Epithelial cell of proximal tubule (primary cell): ENCODE measurements at regions not wholly inside any gene's neighbourhood (a gene's known extent, or its start where the extent isn't known, plus 50 kb on each side); places are given as distances from the start of the nearest gene placed in this dataset.

Experiments
- DNase-seq: peaks from one replicate; pipeline ENCODE4 v3.0.0-alpha.2; 2011; ENCODE audit warnings: low read depth
- H3K4me3 ChIP-seq: 2 replicates; pipeline ENCODE4 v1.5.1; 2011; ENCODE audit warnings: low read depth, mild to moderate bottlenecking, low read length
- CTCF ChIP-seq: conservative IDR thresholded peaks from 2 replicates; pipeline ENCODE4 v1.5.1; 2012; ENCODE audit warnings: low read depth, mild to moderate bottlenecking, low read length

- TF ChIP-seq CTCF, result no peak
- no peak overlapping the region for H3K4me3 ChIP-seq
- no peak for DNase-seq
Measured at GRCh38 chr9:107852891-107853290, 363.3 kb upstream of the KLF4 start.

DNA sequence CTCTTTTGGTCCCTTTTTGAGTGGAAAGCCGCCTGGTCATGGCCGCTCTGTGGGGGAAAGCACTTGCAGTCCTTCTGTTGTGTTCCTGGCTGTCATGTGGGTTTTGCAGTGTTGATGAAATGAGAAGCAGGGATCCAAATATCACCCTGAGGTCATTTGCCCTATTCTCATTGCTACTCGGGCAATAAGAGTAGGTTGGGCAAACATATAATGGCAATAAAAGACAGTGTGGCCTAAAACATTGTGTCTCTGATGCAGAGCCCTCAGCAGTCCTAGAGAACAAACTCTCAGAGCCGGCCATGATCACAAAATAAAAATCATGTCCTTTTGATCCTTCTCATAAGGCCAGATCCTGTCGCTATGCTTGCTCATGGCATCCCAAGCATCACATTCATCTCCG lies 361.1 kb upstream of the KLF4 start:
- no peak for DNase-seq
- H3K4me3 ChIP-seq, result no peak overlapping the region
- TF ChIP-seq CTCF, result no peak

DNA sequence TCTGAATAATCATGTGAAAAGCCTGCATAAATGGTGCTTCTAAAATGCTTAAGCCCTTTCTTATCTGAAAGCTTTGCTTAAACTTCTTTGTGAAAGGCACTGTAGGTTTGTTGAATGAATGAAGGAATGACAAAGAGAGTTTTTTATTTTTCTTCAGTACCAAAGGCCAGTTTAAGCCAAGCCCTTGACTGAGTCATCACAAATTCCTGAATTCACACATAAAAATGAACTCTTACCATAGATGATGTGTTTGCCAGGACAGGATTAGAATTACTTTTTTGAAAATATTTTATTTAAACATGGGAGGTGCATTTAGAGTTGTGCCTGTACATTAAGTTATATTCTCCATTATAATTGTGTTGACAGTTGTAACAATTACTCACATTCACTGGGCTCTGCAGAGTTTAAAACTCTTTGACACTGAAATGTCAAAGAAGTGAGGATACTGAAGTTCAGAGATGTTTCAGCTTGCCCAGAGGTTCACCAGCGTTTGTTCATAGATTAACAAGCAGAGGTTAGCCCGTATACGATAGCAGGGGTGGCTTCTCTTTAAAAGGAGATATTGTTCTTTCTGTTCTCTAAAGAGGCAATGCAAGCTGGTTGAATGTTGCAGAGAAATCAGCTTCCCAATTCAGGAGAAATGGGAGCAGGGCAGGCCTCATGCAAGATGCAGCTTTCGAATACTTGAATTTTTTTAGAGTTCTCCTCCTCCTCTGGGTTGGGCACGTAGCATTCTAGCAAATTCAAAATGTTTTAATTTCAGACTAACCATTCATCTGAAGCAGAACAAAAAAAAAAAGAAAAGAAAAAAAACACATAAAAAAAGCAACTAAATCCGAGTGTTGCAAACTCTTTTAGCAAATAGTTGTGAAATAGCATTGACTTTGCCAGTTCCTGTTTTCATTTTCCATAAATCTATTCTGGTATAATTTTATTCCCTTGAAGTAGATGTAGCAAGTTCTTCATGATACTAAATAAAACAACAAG lies 358.7 kb upstream of the KLF4 start:
- TF ChIP-seq CTCF, result no peak
- H3K4me3 ChIP-seq, result no peak overlapping the region
- DNase-seq, result no peak

GRCh38 chr9:107842530-107842929 lies 353.0 kb upstream of the KLF4 start:
- DNase-seq, result no peak
- no peak for TF ChIP-seq CTCF
- H3K4me3 ChIP-seq, result no peak overlapping the region

- TF ChIP-seq CTCF, result no peak
- DNase-seq, result no peak
- no peak overlapping the region for H3K4me3 ChIP-seq
Measured at GRCh38 chr9:107841076-107841475, 351.5 kb upstream of the KLF4 start.

- TF ChIP-seq CTCF, result no peak
- H3K4me3 ChIP-seq, result no peak overlapping the region
- DNase-seq, result no peak
Measured at GRCh38 chr9:107839371-107839770, 349.8 kb upstream of the KLF4 start.

GRCh38 chr9:107838766-107839165 lies 349.2 kb upstream of the KLF4 start:
- no peak for TF ChIP-seq CTCF
- H3K4me3 ChIP-seq, result no peak overlapping the region
- DNase-seq, result no peak
